ENCODE measurements at regions not wholly inside any gene's neighbourhood (a gene's known extent, or its start where the extent isn't known, plus 50 kb on each side); places are given as distances from the start of the nearest gene placed in this dataset.

DNA sequence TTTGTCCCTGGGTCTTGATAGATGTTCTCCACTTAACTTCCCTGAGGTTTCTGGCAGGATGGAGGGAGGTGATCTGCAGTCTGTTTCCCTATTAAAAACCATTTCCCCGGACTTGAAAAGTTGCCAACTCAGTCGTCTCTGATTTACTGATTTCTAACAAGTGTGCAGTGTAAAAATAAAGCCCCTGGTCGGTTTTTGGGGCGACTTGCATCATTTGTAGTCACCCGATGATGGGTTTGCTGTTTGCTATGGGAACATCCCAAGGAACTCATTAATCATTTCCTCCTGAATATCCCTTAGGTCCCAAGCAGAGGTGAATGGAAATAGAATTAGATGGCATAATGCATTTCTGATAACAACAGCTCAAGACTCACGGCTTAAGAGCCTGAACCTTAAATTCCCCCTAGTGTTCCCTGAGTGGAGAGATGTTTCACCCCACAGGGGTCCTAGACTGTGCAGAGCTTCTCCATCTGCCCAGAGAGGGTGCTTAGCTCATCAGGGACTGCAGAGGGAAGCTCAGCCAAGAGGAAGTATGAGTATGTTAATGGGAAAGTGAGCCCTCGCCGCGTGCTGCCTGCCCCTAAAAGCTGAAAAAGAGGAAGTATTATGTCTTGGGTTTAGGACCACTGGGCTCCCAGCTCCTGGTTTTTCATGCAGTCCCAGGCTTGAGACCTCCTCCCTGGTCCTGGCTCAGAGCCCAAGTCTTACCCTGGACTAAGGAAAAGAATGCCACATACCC lies 115.1 kb upstream of the DAP start:
- TF ChIP-seq EZH2 (optimal IDR thresholded peaks at IDR 0.05; ENCODE audit: low read depth, low read length) (no peak), EZH2phosphoT487 (IDR thresholded peaks at IDR 0.05; ENCODE audit: low read length) (no peak)
- TF ChIP-seq, protein P1, sequence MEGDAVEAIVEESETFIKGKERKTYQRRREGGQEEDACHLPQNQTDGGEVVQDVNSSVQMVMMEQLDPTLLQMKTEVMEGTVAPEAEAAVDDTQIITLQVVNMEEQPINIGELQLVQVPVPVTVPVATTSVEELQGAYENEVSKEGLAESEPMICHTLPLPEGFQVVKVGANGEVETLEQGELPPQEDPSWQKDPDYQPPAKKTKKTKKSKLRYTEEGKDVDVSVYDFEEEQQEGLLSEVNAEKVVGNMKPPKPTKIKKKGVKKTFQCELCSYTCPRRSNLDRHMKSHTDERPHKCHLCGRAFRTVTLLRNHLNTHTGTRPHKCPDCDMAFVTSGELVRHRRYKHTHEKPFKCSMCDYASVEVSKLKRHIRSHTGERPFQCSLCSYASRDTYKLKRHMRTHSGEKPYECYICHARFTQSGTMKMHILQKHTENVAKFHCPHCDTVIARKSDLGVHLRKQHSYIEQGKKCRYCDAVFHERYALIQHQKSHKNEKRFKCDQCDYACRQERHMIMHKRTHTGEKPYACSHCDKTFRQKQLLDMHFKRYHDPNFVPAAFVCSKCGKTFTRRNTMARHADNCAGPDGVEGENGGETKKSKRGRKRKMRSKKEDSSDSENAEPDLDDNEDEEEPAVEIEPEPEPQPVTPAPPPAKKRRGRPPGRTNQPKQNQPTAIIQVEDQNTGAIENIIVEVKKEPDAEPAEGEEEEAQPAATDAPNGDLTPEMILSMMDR (IDR thresholded peaks at IDR 0.05; ENCODE audit: low read length): no peak

Measured in MM.1S (cell line).